Islet of Langerhans (tissue), 1 donor: ENCODE measurements at regions not wholly inside any gene's neighbourhood (a gene's known extent, or its start where the extent isn't known, plus 50 kb on each side); places are given as distances from the start of the nearest gene placed in this dataset.
A peak's percentile ranks its signal among the peaks of the same experiment; 100 is the strongest.
"Not testable (repeated sequence)": the region's sequence is repeated elsewhere in the genome, so short reads cannot be mapped to it uniquely, and the experiment has no call there.

Source experiments
- FAIRE-seq: peaks from one replicate; lab custom pipeline; 2011; peaks lifted over from hg19 to GRCh38; lab: Jason Lieb, UNC

- no peak for FAIRE-seq
These were observed 51.1 kb upstream of the NUDT6 start for GRCh38 chr4:122973465-122973864.

GRCh38 chr4:122976111-122976510, 53.7 kb upstream of the NUDT6 start:
- FAIRE-seq = no peak

- FAIRE-seq = no peak
These were observed 54.7 kb upstream of the NUDT6 start for GRCh38 chr4:122977103-122977502.

- FAIRE-seq = no peak
These were observed 55.7 kb upstream of the NUDT6 start for GRCh38 chr4:122978109-122978508.

GRCh38 chr4:122978789-122979188, 56.4 kb upstream of the NUDT6 start:
- FAIRE-seq = no peak

GRCh38 chr4:122980860-122981259, 58.5 kb upstream of the NUDT6 start:
- no peak for FAIRE-seq

- FAIRE-seq = peak; percentile 13
These were observed 66.3 kb upstream of the NUDT6 start for GRCh38 chr4:122988696-122989095.

GRCh38 chr4:122990891-122991290, 68.5 kb upstream of the NUDT6 start:
- FAIRE-seq = no peak

- peak; percentile 5 for FAIRE-seq
These were observed 69.7 kb upstream of the NUDT6 start for GRCh38 chr4:122992057-122992456.

- FAIRE-seq = no peak
These were observed 70.2 kb upstream of the NUDT6 start for GRCh38 chr4:122992641-122993040.

GRCh38 chr4:122996350-122996749, 74.0 kb upstream of the NUDT6 start:
- FAIRE-seq = no peak

- FAIRE-seq = no peak
These were observed 75.2 kb upstream of the NUDT6 start for GRCh38 chr4:122997463-122998101.

GRCh38 chr4:123004079-123004478, 81.7 kb upstream of the NUDT6 start:
- not testable (repeated sequence) for FAIRE-seq

- not testable (repeated sequence) for FAIRE-seq
These were observed 82.7 kb upstream of the NUDT6 start for GRCh38 chr4:123005126-123005525.

GRCh38 chr4:123007679-123008078, 85.3 kb upstream of the NUDT6 start:
- FAIRE-seq = no peak

GRCh38 chr4:123012416-123012815, 90.0 kb upstream of the NUDT6 start:
- FAIRE-seq = not testable (repeated sequence)

- FAIRE-seq = no peak
These were observed 91.6 kb upstream of the NUDT6 start for GRCh38 chr4:123014038-123014437.

- FAIRE-seq = no peak
These were observed 94.7 kb upstream of the NUDT6 start for GRCh38 chr4:123017078-123017477.

- FAIRE-seq = no peak
These were observed 95.4 kb upstream of the NUDT6 start for GRCh38 chr4:123017636-123018395.

- no peak for FAIRE-seq
These were observed 96.0 kb upstream of the NUDT6 start for GRCh38 chr4:123018396-123018775.

GRCh38 chr4:123020285-123020684, 97.9 kb upstream of the NUDT6 start:
- FAIRE-seq = no peak

- no peak for FAIRE-seq
These were observed 101.2 kb upstream of the NUDT6 start for GRCh38 chr4:123023647-123024046.

GRCh38 chr4:123024710-123025109, 102.3 kb upstream of the NUDT6 start:
- no peak for FAIRE-seq

- FAIRE-seq = peak; percentile 43
These were observed 103.0 kb upstream of the NUDT6 start for GRCh38 chr4:123025398-123025797.
